ENCODE measurements at regions not wholly inside any gene's neighbourhood (a gene's known extent, or its start where the extent isn't known, plus 50 kb on each side); places are given as distances from the start of the nearest gene placed in this dataset.

- TF ChIP-seq USF1 (IDR thresholded peaks at IDR 0.05; ENCODE audit: borderline replicate concordance, low read depth) (no peak), CTCF (IDR thresholded peaks at IDR 0.05) (no peak), YY1 (IDR thresholded peaks at IDR 0.05; ENCODE audit: low read depth) (no peak), MAX (IDR thresholded peaks at IDR 0.05; ENCODE audit: low read depth) (no peak), CHD2 (IDR thresholded peaks at IDR 0.05; ENCODE audit: low read length, partially characterized antibody) (no peak), TCF12 (IDR thresholded peaks at IDR 0.05) (no peak), EP300 (IDR thresholded peaks at IDR 0.05; ENCODE audit: borderline replicate concordance in 1 of 2, low read depth in 1 of 2, low read length in 1 of 2) (no peak), SIN3A (IDR thresholded peaks at IDR 0.05; ENCODE audit: borderline replicate concordance, low read depth, low read length) (no peak), SMC3 (IDR thresholded peaks at IDR 0.05; ENCODE audit: low read depth, low read length) (no peak)
These were observed 514.6 kb upstream of the MCTP2 start for GRCh38 chr15:93716615-93717231.

Data from SK-N-SH (cell line).